GM13976 (cell line): ENCODE measurements at regions not wholly inside any gene's neighbourhood (a gene's known extent, or its start where the extent isn't known, plus 50 kb on each side); places are given as distances from the start of the nearest gene placed in this dataset.
"Not testable (repeated sequence)": the region's sequence is repeated elsewhere in the genome, so short reads cannot be mapped to it uniquely, and the experiment has no call there.

Source experiments
- DNase-seq: peaks from one replicate; pipeline ENCODE4 v3.0.0; 2012; ENCODE audit warnings: low spot score
- CTCF ChIP-seq: IDR thresholded peaks from 2 replicates; pipeline ENCODE4 v1.5.1; 2012; ENCODE audit warnings: borderline replicate concordance, mild to moderate bottlenecking; ENCODE audit not compliant: insufficient read depth; ENCODE audit errors: extremely low read depth, missing control alignments, control extremely low read depth
- in situ Hi-C: fragments of 300-500 bp; cut with MboI; formaldehyde crosslinking; loops from one replicate; pipeline ENCODE4 v1.12.0; 2022; ENCODE audit warnings: low sequenced_read_pairs, mixed read lengths, inconsistent platforms; ENCODE audit not compliant: unreplicated experiment

DNA sequence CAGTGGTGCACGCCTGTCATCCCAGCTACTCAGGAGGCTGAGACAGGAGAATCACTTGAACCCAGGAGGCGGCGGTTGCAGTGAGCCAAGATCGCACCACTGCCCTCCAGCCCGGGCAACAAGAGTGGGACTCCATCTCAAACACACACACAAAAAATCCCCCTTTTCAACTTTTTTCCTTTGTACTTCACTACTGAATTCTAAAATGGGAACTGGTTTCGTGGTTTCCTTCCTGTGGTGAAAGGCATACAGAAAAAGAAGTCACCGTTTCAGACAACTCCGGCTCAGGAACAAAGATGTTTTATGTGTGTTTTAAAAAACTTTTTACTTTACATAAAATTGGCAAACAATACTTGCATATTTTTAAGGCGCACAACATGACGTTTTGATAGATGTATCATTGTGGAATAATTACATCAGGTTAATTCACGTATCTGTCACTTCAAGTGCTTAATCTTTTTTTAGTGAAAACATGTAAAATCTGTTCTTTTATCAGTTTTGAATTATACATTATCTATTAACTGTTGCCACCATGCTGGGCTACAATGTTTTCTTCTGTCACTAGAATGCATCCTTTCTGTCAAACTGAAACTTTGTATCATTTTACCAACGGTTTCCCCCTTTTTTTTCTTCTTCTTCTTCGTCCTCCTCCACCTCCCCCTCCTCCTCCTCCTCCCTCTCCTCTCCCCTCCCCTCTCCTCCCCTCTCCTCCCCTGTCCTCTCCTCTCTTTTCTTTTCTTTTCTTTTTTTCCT lies 186.0 kb downstream of the CRLF2 start:
- DNase-seq: peak; percentile 48
- no peak for TF ChIP-seq CTCF
- in situ Hi-C loops: no loop called here

GRCh38 chrX:1025413-1025812 lies 187.0 kb downstream of the CRLF2 start:
- in situ Hi-C loops: no loop called here
- TF ChIP-seq CTCF: no peak
- no peak for DNase-seq

GRCh38 chrX:1023676-1024075 lies 188.8 kb downstream of the CRLF2 start:
- in situ Hi-C loops: no loop called here
- DNase-seq: no peak
- no peak for TF ChIP-seq CTCF

GRCh38 chrX:1021314-1021993 lies 191.0 kb downstream of the CRLF2 start:
- in situ Hi-C loops: not testable (repeated sequence)

GRCh38 chrX:1020634-1021166 lies 191.7 kb downstream of the CRLF2 start:
- no peak for DNase-seq
- in situ Hi-C loops: no loop called here
- TF ChIP-seq CTCF: no peak

More at GRCh38 chrX:1021314-1021993, 191.0 kb downstream of the CRLF2 start:
- not testable (repeated sequence) for DNase-seq

- in situ Hi-C loops, DNase-seq: not testable (repeated sequence)
These were observed 195.5 kb downstream of the CRLF2 start for GRCh38 chrX:1016926-1017325.

- in situ Hi-C loops, DNase-seq: not testable (repeated sequence)
These were observed 196.2 kb downstream of the CRLF2 start for GRCh38 chrX:1016281-1016680.

DNA sequence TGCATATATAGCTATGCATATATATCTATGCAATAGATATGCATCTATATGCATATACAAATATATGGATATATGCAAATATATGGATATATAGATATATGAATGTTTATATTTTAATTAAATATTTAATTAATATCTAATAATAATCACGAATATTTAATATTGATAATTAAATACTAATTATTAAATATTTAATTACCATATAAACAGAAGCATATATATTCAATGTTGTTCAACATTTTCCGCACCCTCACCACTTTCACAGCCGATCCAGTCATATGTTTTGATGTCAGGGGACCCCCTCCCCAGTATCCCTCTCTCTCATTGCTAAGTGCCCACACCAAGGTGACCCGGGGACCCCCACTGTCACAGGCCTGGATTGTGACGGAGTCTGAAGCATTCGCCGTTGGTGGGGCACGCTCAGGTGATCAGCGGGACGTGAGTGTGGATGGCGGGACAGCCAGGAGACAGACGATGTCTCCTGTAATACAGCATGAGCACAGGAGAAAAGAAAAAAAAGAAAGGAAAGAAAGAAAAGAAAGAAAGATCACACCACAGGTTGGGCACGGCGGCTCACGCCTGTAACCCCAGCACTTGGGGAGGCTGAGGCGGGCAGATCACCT lies 199.7 kb downstream of the CRLF2 start:
- in situ Hi-C loops: no loop called here

More for the DNA sequence above, 199.7 kb downstream of the CRLF2 start:
- TF ChIP-seq CTCF: no peak
- no peak for DNase-seq
